Suppressor macrophage (primary cell): ENCODE measurements at regions not wholly inside any gene's neighbourhood (a gene's known extent, or its start where the extent isn't known, plus 50 kb on each side); places are given as distances from the start of the nearest gene placed in this dataset.
A peak's percentile ranks its signal among the peaks of the same experiment; 100 is the strongest.
"Not testable (repeated sequence)": the region's sequence is repeated elsewhere in the genome, so short reads cannot be mapped to it uniquely, and the experiment has no call there.

Experiments used
- DNase-seq, 4 experiments: peaks; one replicate each; pipeline ENCODE4 v3.0.0-alpha.2; 2020 to 2022

DNA sequence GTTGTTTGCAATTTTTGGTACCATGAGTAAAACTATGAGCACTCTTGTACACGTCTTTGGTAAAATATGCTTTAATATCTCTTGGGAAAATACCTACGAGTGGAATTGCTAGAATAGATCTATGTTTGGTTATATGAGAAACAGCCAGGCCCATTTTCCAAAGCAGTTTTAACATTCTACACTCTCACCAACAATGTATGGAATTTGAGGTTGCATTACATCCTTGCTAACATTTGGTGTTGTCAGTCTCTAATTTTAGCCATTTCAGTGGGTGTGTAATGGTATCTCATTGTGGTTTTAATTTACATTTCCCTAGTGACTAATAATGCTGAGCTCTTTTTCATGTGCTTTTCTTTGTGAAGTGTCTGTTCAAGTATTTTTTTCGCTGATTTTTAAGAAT lies 118.9 kb upstream of the TCF4 start:
- DNase-seq = peak in 1 of 4 experiments; percentile 21

- DNase-seq = peak in 1 of 4 experiments; percentile 3
These were observed 111.3 kb upstream of the TCF4 start for GRCh38 chr18:55699233-55699765.

DNA sequence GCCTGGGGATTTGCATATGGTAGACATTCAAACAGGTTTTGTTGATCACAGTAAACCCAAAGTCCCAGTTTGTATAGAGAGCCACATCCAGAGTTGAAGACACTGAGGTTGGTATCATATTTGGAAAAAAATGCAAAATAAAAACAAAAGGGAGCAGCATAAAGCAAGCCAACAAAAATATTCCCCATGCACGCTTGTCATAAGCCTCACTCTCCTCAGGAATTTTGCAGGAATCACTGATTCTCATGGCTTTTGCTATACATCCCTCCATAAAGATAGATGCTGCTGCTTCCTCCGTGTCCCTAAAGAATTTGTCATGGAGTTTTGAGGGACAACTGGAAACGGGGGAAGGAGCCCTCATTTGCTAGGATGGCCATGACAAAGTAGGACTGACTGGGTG lies 108.8 kb upstream of the TCF4 start:
- no peak for DNase-seq

DNA sequence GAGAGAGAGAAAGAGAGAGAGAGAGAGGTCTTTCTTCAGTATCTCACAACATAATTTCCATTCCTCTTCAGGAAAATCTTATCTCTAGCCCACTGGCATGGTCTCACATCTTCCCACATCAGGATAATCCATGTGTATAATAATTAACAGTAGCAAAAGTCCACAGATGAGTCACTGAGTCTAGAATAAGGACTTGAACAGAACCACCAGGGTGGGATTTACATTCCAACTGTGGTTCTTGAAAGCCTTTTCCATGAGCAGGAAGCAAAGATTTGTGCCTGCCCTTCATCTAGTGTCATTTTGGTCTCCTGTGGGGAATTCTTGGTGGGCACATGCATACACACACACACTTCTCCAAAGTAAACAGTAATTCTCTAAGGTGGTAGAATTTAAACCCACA lies 107.1 kb upstream of the TCF4 start:
- DNase-seq = no peak

- no peak for DNase-seq
These were observed 106.3 kb upstream of the TCF4 start for GRCh38 chr18:55694291-55694690.

GRCh38 chr18:55688030-55688429 lies 100.0 kb upstream of the TCF4 start:
- DNase-seq = no peak

- no peak for DNase-seq
These were observed 99.1 kb upstream of the TCF4 start for GRCh38 chr18:55687106-55687505.

GRCh38 chr18:55685638-55686037 lies 97.6 kb upstream of the TCF4 start:
- DNase-seq = no peak

GRCh38 chr18:55672574-55673361 lies 84.8 kb upstream of the TCF4 start:
- DNase-seq = no peak

- no peak for DNase-seq
These were observed 77.5 kb upstream of the TCF4 start for GRCh38 chr18:55665506-55665905.

DNA sequence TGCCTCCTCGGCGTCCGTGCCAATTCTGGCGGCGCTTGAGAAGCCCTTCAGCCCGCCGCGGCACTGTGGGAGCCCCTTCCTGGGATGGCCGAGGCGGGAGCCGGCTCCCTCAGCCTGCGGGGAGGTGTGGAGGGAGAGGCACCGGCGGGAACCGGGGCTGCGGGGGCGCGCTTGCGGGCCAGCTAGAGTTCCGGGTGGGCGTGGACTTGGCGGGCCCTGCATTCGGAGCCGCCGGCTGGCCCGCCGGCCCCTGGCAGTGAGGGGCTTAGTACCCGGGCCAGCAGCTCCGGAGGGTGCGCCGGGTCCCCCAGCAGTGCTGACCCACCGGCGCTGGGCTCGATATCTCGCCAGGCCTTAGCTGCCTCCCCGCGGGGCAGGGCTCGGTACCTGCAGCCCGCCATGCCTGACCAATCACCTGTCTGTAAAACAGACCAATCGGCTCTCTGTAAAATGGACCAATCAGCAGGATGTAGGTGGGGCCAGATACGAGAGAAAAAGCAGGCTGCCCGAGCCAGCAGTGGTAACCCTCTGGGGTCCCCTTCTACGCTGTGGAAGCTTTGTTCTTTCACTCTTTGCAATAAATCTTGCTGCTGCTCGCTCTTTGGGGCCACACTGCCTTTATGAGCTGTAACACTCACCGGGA lies 76.9 kb upstream of the TCF4 start:
- DNase-seq = not testable (repeated sequence)

GRCh38 chr18:55663891-55664290 lies 75.9 kb upstream of the TCF4 start:
- no peak for DNase-seq

DNA sequence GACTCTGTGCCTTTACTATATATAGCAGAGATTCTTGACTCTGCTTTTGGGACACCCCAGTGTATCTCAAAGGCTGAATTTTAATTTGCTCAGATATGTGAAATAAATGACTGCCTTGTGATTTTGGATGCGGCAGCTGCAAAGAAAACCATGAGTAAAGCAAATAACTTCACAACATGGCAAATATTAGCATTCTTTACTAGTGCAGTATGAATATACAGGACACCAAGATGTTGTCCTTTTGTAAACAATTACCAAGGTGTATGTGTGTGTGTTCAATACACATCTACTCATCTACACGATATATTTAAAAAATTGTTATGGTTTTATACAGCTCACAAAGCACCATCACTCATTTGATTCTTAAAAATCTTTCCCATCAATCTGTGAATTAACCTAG lies 70.6 kb upstream of the TCF4 start:
- no peak for DNase-seq

DNA sequence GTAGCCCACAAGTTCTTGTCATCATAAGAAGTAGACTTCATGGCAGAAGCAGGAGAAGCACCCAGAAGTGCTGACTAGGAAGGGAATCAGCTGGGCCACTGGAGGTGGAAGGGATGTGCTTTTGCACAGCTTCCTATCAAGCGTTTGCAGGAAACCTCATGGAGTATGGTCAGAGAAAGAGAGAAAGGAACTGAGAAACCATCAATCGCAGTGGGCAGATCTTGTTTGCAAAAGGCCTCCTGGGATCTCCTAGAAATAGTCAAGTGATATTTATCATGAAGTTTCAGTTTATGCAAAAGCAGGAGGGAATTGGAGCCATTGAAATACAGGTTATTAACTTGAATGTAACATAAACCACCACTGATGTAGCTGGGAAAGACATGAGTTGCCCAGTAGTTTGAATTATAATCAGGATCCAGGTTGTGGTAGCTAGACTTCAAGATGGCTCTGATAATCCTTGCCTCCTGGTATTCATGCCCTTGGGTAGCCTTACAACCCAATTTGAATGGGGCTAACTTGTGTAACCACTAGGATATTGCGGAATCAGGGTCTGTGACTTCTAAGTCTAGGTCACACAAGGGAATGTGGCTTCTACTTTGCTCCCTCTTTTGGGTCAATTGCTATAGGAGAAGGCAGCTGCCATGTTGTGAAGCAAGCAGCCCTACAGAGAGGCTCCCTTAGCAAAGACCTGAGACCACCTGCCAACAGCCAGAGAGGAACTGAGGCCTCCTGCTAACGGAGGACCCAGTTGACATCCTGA lies 69.8 kb upstream of the TCF4 start:
- peak in 1 of 4 experiments; percentile 5 for DNase-seq

GRCh38 chr18:55654986-55655385 lies 67.0 kb upstream of the TCF4 start:
- DNase-seq = no peak

- no peak for DNase-seq
These were observed 63.2 kb upstream of the TCF4 start for GRCh38 chr18:55651236-55651635.

GRCh38 chr18:55650363-55650870 lies 62.4 kb upstream of the TCF4 start:
- no peak for DNase-seq

DNA sequence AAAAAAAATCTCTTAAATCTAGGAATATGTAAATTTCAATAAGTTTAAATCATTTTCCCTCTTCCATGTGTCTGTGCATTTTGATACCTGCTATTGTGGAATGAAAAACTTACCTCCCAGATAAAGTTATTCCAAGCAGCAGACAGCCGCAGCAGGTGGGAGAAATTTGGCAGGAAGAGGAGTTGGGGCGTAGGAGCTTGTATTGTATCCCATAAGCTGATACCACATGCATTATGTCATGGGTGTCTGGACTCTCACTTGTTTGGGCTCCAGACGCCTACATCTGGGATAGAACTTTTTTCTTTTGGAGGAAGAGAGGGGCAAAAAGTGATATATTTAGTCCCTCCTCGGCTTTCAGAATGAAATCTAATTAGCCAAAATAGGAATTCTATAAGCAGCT lies 59.3 kb upstream of the TCF4 start:
- DNase-seq = no peak

DNA sequence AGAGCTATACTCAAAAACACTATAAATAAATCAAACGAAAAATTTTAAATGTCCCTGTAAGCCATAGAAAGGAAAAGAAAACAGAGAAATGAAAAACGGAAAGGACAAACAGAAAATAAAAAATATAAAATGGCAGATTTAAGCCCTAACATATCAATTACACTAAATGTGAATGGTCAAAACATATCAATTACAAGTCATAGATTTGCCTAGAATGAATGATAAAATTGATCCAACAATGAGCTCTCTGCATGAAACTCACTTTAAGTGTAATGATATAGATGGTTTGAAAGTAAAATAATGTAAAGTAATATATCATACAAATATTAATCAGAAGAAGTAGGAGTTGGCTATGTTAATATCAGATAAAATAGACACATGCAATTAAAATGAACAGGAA lies 54.2 kb upstream of the TCF4 start:
- DNase-seq = no peak

DNA sequence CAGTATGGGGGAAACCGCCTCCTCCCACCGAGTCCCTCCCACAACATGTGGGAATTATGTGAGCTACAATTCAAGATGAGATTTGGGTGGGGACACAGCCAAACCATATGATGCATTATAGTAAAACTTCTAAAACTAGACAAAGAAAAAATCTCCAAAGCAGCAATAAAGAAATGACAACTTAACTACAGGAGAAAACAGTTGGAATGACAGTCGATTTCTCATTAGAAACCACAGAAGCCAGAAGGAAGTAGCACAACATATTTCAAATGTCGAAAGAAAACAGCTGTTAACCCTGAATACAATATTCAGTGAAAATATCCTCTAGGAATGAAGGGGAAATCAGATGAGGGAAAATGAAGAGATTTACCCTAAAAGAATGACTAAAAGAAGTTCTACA lies 53.5 kb upstream of the TCF4 start:
- no peak for DNase-seq
